Keratinocyte (primary cell): ENCODE measurements at regions not wholly inside any gene's neighbourhood (a gene's known extent, or its start where the extent isn't known, plus 50 kb on each side); places are given as distances from the start of the nearest gene placed in this dataset.

ENCODE experiments used
- DNase-seq: peaks from one replicate; pipeline ENCODE4 v3.0.0-alpha.2; 2011; ENCODE audit warnings: low read depth, missing footprints, low spot score
- FAIRE-seq: peaks from 2 replicates; lab custom pipeline; 2011; peaks lifted over from hg19 to GRCh38; lab: Jason Lieb, UNC
- H2AFZ ChIP-seq: 2 replicates; pipeline ENCODE4 v1.6.0; 2012; ENCODE audit warnings: low read length, control low read depth, inconsistent platforms; ENCODE audit not compliant: control insufficient read depth
- H3K27ac ChIP-seq: 2 replicates; pipeline ENCODE4 v1.5.1; 2011; ENCODE audit warnings: low read length; ENCODE audit not compliant: control insufficient read depth, insufficient read depth
- H3K27me3 ChIP-seq: 3 replicates; pipeline ENCODE4 v1.6.0; 2011; ENCODE audit warnings: low read length; ENCODE audit not compliant: control insufficient read depth, insufficient read depth; ENCODE audit errors: extremely low read depth
- H3K36me3 ChIP-seq, 2 experiments: 2 replicates in 1 of 2; 3 replicates in 1 of 2; pipeline ENCODE4 v1.5.1; 2011; ENCODE audit warnings: low read length in 2 of 2, mild to moderate bottlenecking in 1 of 2; ENCODE audit not compliant: control insufficient read depth in 2 of 2, insufficient read depth in 2 of 2; ENCODE audit errors: extremely low read depth in 1 of 2
- H3K4me1 ChIP-seq: 3 replicates; pipeline ENCODE4 v1.5.1; 2011; ENCODE audit warnings: low read length; ENCODE audit not compliant: control insufficient read depth, insufficient read depth; ENCODE audit errors: extremely low read depth
- H3K4me2 ChIP-seq: 3 replicates; pipeline ENCODE4 v1.6.0; 2011; ENCODE audit warnings: low read depth, low read length; ENCODE audit not compliant: control insufficient read depth, insufficient read depth; ENCODE audit errors: extremely low read depth
- H3K4me3 ChIP-seq, 3 experiments: fragments of 200-600 bp in 1 of 3; sonication (generic) in 1 of 3; 2 replicates in 2 of 3; 3 replicates in 1 of 3; pipeline ENCODE4 v1.5.1; 2011 to 2016; ENCODE audit warnings: low read length in 3 of 3, mild to moderate bottlenecking in 3 of 3, control low read depth in 2 of 3, inconsistent platforms in 1 of 3, low read depth in 1 of 3, mixed read lengths in 1 of 3, mixed run types in 1 of 3, moderate library complexity in 1 of 3; ENCODE audit not compliant: control insufficient read depth in 2 of 3, insufficient read depth in 2 of 3; ENCODE audit errors: extremely low read depth in 1 of 3
- H3K79me2 ChIP-seq: 2 replicates; pipeline ENCODE4 v1.6.0; 2012; ENCODE audit warnings: low read length; ENCODE audit not compliant: control insufficient read depth, insufficient read depth
- H3K9ac ChIP-seq: 3 replicates; pipeline ENCODE4 v1.6.0; 2011; ENCODE audit warnings: low read length; ENCODE audit not compliant: control insufficient read depth, insufficient read depth; ENCODE audit errors: extremely low read depth
- H3K9me1 ChIP-seq: 3 replicates; pipeline ENCODE4 v1.6.0; 2011; ENCODE audit warnings: low read length; ENCODE audit not compliant: control insufficient read depth, insufficient read depth; ENCODE audit errors: extremely low read depth
- H3K9me3 ChIP-seq: 2 replicates; pipeline ENCODE4 v1.5.1; 2012; ENCODE audit warnings: low read depth, low read length; ENCODE audit not compliant: control insufficient read depth
- H4K20me1 ChIP-seq: 3 replicates; pipeline ENCODE4 v1.6.0; 2011; ENCODE audit warnings: low read length; ENCODE audit not compliant: control insufficient read depth, insufficient read depth; ENCODE audit errors: extremely low read depth
- EZH2 ChIP-seq: IDR thresholded peaks from one replicate; pipeline ENCODE4 v1.6.1; 2012; ENCODE audit warnings: inconsistent platforms, mild to moderate bottlenecking, low read length, moderate library complexity
- dilution Hi-C: fragments of 300-500 bp; cut with MboI; formaldehyde crosslinking; loops from one replicate; pipeline ENCODE4 v1.7.0; 2020; ENCODE audit warnings: low sequenced_read_pairs; ENCODE audit not compliant: extremely low pct_ligation_motif_present
- TF ChIP-seq, protein P1 (sequence below), 3 experiments: IDR thresholded peaks in 1 of 3; conservative IDR thresholded peaks in 1 of 3; optimal IDR thresholded peaks in 1 of 3; 2 replicates in 2 of 3; 3 replicates in 1 of 3; pipeline versions ENCODE3 to v1.5.1; 2011; ENCODE audit warnings: low read length in 3 of 3, mild to moderate bottlenecking in 3 of 3, moderate library complexity in 2 of 3, control low read depth in 1 of 3, inconsistent platforms in 1 of 3; ENCODE audit not compliant: insufficient read depth in 2 of 3; ENCODE audit errors: extremely low read depth in 1 of 3

DNA sequence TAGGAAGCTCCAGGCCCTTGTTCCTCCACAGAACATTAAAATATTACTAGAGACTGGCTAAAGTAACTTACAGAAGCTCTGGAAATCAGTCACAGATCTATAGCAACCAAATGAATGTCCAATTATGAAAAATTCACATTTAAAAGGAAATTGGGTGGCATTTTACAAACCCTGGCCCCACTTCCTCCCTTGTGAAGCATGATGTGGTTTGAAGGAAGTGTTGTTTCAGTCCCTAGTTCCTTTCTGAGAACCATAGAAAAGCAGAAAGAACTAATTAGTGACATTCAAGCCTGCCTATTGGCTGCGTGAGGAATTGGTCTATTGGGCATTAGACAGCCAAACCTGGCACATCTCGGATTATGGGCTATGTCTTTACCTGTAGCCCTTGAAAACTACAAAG, 649.7 kb upstream of the NEGR1 start:
- FAIRE-seq, result no peak
- H4K20me1 ChIP-seq, result no peaks in the 10 kb centered on the region
- no peaks in the 10 kb centered on the region for H3K9me3 ChIP-seq
- H3K27ac ChIP-seq, result no peak overlapping the region
- TF ChIP-seq EZH2, result no peak
- TF ChIP-seq, protein P1, sequence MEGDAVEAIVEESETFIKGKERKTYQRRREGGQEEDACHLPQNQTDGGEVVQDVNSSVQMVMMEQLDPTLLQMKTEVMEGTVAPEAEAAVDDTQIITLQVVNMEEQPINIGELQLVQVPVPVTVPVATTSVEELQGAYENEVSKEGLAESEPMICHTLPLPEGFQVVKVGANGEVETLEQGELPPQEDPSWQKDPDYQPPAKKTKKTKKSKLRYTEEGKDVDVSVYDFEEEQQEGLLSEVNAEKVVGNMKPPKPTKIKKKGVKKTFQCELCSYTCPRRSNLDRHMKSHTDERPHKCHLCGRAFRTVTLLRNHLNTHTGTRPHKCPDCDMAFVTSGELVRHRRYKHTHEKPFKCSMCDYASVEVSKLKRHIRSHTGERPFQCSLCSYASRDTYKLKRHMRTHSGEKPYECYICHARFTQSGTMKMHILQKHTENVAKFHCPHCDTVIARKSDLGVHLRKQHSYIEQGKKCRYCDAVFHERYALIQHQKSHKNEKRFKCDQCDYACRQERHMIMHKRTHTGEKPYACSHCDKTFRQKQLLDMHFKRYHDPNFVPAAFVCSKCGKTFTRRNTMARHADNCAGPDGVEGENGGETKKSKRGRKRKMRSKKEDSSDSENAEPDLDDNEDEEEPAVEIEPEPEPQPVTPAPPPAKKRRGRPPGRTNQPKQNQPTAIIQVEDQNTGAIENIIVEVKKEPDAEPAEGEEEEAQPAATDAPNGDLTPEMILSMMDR (optimal IDR thresholded peaks at IDR 0.05 in 1 of 3, IDR thresholded peaks at IDR 0.05 in 1 of 3, conservative IDR thresholded peaks at IDR 0.05 in 1 of 3; ENCODE audit: extremely low read depth in 1 of 3, insufficient read depth in 2 of 3, low read length in 3 of 3), result no peak
- H3K27me3 ChIP-seq, result no peaks in the 10 kb centered on the region
- H3K79me2 ChIP-seq, result no peaks in the 10 kb centered on the region
- dilution Hi-C loops, result no loop called here
- no peak for DNase-seq
- no peak overlapping the region for H3K4me3 ChIP-seq
- H3K36me3 ChIP-seq, result no peaks in the 10 kb centered on the region
- no peaks in the 10 kb centered on the region for H3K9me1 ChIP-seq
- H2AFZ ChIP-seq, result no peak overlapping the region
- H3K9ac ChIP-seq, result no peak overlapping the region
- no peaks in the 10 kb centered on the region for H3K4me1 ChIP-seq
- H3K4me2 ChIP-seq, result no peak overlapping the region

DNA sequence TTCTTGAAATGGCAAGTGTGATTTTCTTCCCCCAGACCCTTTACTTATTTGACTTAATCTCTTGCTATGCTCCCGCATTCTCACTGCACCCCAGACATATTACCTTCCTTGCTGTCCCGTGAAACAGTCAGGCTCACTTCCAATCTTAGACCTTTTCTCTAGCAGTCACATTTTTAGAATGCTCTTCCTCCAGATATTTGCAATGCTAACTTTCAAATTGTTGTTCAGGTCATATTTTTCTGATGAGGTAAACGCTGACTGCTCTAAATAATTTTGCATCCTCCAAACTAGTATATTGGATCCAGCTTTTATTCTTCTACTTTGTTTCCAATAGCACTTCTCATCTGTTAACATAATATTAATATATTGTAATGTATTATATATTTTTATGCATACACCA, 648.2 kb upstream of the NEGR1 start:
- TF ChIP-seq, protein P1 (optimal IDR thresholded peaks at IDR 0.05 in 1 of 3, IDR thresholded peaks at IDR 0.05 in 1 of 3, conservative IDR thresholded peaks at IDR 0.05 in 1 of 3; ENCODE audit: extremely low read depth in 1 of 3, insufficient read depth in 2 of 3, low read length in 3 of 3), result no peak
- TF ChIP-seq EZH2, result no peak
- dilution Hi-C loops, result no loop called here
- no peak for FAIRE-seq

More for the DNA sequence above, 648.2 kb upstream of the NEGR1 start:
- Histone ChIP-seq H3K4me3 (no peak overlapping the region), H3K27ac (no peak overlapping the region), H4K20me1 (no peaks in the 10 kb centered on the region), H3K36me3 (no peaks in the 10 kb centered on the region), H3K9me3 (no peaks in the 10 kb centered on the region), H3K79me2 (no peaks in the 10 kb centered on the region), H3K4me2 (no peak overlapping the region), H2AFZ (no peak overlapping the region), H3K9me1 (no peaks in the 10 kb centered on the region), H3K9ac (no peak overlapping the region), H3K27me3 (no peaks in the 10 kb centered on the region), H3K4me1 (no peaks in the 10 kb centered on the region)
- no peak for DNase-seq
